HG03432 (cell line): ENCODE measurements at regions not wholly inside any gene's neighbourhood (a gene's known extent, or its start where the extent isn't known, plus 50 kb on each side); places are given as distances from the start of the nearest gene placed in this dataset.

ENCODE experiments used
- ATAC-seq: cut with Tn5 transposase; IDR thresholded peaks from one replicate; pipeline ENCODE4 v1.9.1; 2021; ENCODE audit warnings: mild to moderate bottlenecking, moderate library complexity; ENCODE audit not compliant: unreplicated experiment

DNA sequence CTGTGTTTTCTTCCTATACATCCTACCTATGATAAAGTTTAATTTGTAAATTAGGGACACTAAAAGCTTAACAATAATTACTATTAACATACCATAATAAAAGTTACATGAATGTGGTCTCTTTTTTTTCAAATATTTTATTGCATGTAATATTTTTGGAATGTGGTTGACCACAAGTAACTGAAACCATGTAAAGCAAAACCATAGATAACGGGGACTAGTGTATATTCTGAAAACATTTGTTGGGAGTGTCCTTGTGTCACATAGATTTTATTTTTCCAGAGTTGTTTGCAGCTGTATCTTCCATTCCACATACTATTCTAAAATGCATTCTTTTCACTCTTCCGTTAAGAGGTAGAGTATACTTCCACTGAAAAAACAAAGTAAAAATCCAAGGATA is 200.4 kb downstream of the KIF18A start:
- no peak for ATAC-seq

DNA sequence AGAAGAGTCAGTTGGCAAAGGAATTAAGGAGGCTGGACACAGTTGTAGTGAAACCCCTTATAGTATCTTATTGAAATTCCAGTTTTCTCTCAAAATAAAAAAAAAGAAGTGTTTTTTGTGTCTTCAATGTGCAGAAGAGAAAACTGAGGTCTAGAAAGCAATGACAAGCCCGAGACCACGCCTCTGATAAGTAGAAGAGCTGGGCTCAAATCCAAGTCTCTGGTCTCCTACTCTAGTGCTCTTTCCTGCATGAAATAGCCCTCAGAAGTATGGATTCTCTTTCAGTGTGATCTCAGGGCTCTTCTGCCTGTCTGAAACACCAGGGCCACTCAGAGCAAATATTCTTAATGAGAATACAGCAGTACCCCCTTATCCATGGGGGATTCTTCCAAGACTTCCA is 200.9 kb downstream of the KIF18A start:
- no peak for ATAC-seq

DNA sequence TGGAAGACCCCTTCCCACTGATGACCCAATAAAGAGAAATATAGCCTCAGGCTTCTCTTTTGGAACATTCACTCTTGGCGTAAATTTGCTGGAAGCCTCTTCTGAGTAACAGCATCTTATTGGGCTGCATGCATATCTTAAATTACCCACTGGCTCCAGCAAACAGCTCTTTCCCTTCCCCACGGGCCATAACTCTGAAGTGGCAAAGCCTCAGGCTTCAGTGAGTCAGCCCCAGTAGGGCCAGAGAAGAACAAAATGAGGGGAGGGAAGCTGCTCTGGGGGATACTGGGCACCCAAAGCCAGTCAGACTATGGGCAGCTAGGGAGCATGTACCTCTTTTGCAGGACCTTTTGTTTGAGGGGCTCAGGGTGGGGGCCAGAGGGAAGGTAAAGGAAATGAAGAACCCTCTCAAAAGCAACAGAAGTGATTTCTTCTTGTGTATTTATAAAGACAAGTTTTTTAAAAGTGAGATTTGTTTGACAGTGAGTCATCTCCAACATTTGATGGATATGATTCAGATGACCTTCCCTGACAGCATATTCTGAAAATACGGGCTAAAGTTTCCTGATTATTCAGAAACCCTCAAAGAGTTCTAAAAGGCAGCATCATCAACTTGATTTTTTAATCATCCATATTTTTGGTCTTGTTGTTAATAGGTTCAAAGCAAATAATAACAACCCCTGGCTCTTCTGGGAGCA is 203.4 kb downstream of the KIF18A start:
- ATAC-seq = no peak

DNA sequence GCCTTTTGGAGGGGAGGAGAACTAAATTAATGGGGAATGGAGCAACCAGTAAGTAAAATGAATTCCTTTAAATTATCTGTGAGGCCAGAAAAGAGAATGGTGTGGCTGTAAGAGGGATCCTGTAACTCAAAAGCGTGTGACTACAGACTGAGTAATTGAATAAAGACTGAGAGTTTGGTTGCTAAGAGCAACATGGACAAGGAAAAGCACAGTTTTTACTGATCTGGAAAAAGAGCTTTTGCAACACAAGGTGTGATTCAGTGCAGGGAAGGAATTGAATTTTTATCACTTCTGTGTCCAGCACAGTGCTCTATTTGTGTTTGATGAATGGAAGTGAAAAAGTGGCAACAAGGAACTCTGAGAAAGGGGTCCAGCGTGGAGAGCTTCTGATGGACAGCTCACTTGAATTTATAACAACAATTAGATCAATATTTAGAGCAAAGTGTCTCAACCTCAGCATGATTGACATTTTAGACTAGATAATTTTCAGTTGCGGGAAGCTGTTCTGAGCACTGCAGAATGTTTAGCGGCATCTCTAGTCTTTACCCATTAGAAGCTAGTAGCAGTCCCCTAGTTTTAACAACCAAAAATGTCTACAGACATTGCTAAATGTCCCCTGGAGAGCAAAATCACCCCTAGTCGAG is 202.8 kb upstream of the BDNF start:
- no peak for ATAC-seq

DNA sequence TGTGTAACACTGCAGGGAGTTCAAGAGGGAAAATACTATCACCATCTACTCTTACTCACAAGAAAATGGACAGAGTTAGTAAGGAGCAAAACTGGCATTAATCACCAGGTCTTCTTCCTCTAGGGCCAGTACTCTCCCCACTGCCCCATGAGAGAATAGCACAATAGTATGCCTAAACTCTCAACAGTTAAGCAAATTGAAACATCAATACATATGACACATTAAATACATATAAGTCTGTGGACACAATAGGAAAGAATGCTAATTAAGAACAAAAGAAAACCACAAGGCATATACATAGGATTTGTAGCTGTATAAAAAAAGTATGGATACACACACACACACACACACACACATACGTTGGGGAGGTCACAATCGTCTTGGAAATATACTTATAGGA is 197.9 kb upstream of the BDNF start:
- no peak for ATAC-seq

DNA sequence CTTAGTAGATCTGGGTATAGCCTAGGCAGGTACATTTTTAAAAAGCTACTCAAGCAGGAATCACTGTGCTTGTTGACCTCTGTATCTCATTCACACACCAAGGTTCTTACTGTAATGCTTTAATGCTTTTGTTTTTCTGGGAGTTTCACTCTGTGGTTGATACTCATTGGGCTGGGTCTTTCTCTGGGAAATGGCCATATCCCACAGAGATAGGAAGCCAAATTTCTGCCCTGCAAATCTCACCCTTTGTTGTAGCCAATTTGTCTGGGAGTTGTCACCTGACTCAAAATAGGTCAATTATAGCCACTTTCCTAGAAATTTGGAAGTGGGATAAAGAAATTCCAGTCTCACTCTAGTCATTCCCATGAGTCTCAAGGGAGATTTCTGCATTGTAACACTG is 195.8 kb upstream of the BDNF start:
- ATAC-seq = no peak

DNA sequence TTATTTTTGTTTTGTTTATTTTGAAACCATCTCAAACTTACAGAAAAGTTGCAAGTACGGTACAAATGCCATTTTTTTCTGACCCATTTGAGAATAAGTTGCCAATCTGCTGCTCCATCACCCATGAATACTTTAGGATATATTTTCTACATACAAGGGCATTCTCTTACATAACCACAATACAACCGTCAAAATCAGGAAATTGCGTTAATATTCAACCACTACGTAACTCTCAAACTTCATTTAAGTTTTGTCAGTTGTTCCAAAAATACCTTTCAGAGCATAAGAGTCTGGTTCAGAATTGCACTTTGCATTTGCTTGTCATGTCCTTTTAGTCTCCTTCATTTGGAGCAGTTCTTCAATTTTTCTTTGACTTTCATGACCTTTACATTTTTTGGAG is 194.3 kb upstream of the BDNF start:
- peak; percentile 71 for ATAC-seq

DNA sequence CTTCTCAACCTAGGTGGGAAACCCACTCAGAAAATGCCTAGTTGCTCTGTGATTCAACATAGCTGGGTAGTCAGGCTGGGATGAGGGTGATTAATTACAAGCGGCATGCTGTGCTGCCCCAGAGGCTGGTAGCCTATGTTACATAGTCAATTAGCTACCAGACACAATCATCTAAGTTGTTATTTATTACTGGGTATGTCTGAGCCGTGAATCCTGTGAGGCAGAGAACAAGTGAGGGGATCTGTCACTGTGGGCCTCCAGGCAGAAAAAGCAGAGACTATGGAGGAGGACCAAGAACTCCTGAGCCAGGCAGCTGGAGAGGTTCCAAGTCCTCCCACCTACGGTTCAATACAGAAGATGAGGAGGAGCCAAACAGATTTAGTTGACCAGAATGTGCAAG is 186.6 kb upstream of the BDNF start:
- no peak for ATAC-seq

DNA sequence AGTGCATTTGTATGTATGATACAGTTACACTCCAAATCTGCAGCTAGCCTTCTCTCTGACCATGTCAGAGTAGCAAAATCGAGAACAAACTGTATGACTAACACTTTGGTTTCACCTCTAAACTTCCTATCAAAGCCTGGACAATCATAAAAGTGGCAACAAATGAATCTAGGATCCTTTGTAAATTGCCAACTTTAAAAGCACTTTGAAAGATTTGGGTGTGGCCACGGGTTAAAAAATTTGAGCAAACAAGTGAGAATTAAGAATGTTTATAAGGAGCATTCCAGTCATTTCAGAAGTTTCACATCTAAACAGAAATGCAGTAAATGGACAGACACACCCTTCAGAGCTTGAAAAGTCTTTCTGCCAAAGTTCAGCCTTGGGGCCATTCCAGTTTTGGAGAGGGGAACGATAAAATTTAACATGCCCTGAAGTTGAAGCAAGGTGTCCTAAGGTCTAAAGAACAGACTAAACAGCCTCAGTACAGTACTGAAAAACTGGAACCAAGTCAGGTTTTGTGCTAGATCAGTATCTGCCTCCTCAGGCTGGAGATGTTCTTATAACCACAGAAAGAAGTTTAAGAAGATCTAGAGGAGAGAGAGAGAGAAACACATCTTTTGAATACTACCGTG is 181.9 kb upstream of the BDNF start:
- ATAC-seq = peak; percentile 80

DNA sequence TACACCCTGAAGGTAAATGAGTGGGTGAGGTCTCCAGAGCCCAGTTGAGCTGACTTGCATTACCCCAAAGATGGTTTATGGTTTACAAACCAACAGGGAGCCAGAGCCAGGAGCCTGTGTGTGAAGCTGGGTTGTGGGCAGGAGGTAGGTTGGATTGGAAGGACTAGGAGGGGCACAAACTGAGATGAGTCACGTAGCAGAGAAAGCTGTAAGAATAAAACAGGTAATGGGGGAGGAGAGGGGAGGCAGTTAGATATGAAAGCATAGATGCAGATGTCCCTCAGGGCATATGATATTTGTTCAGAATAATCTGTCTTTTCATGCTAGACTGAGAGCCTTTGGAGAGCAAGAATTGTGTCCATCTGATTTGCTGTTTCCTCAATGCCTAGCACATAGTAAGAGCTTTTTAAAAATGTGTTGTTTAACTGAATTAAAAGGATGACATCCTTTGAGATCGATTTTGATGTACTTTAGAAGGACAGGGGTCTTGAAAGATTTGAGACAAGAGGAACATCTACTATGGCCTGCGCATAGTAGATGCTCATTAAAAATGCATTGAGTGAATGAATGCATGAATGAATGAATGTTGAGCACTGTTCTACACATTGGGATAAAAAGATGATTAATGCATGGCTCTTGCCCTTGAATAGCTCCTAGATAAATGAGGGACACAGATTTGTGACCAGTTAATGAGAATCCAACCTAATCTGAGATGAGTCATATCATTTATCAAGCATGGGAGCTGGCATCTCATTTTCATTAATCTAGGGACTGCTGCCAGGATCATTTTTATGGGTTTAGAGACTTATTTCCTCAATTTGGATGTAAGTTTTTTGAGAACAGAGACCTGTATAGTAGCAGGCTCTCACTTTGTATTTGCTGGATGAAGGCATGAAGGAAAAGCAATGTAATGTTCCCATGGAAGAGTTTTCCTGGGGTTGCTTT is 175.8 kb upstream of the BDNF start:
- no peak for ATAC-seq

DNA sequence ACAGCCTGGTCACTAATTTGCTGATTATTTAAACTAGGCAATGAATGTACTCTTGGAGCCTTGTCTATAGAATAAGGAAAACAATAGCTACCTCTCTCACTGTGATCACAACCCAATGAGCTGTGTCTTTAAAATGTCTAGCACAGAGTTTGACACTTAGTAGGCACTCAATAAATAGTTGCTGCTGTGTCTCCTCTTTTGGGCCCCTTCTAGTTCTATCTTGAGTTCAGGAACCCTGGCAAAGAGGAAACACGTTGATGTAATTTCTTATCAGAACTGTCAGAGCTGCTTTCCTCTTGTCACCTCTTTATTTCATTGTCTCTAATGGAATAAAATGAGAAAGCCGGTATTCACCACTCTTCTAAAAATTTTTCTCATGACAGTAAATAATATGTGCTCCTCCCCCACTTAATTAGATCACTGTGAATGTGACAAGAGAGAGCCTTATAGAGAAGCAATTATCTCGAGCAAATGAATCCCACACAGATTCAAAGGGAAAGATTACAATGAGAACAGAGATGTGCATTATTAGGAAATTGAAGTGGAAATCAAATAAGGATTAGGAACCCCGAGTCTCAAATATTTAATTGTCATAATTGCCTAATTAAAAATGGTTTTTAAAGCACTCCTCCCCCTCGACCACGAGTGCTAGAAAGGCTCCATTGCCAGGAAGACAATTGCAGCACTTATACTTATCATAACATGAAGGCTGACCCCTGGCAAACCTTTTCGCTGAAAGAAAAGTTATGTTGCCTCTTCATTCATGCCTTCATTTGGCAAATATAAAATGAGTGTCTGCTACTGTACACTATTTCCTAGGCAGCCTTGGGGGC is 175.0 kb upstream of the BDNF start:
- no peak for ATAC-seq

DNA sequence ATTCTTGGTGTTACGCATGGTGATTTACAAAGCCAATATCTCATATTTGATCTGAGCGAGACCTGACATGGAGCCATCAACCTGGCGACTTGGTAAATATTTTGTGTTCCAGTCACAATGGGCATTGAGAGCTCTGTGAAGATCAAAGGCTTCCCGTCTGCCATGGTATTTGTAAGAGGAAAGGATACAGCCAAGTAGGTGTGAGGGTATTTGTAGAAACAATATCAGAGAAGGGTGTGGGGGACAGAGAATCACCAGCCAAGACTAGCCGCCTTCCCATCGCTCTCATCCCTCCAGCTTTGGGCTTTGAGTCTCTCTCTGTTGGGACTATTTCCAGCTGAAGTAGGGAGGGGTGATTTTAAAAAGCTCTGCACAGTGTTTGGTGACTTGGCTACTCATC is 173.4 kb upstream of the BDNF start:
- no peak for ATAC-seq

DNA sequence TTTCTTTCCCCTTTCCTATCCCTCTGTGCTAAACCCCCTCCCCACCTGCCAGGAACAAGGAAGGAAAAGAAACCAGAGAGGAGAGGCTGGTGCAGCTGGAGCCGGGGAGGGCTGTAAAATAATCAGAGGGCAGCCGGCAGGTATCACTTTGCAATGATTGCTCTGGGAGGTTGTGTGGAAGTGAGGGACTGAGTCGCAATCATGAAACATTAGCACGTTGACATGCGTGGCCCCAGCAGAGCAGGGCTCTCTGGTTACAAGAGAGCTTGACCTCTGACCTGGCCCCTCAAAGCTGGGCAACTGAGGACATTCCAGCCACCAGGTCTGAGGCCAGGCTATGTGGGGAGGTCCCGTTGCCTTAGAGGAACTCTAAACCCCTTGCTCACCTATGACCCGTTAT is 170.8 kb upstream of the BDNF start:
- ATAC-seq = no peak

DNA sequence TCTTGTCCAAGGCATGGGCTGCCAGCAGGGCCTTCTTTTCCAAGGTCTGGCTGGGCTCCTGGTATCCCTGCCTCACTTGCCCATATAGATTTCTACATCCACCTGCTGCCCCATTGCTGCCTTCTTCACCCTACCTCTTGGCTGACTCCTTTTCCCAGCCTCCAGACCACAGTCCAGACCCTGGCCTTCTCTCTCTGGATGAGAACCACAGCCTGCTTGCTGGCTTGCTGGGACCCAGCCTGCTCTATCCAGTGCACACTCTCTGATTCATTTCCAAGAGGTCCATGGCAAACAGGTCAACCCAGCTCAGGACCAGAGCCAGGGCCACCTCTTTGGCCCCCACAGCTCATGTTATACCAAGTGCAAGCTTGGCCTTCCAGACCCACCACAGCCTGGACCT is 169.4 kb upstream of the BDNF start:
- ATAC-seq = no peak

DNA sequence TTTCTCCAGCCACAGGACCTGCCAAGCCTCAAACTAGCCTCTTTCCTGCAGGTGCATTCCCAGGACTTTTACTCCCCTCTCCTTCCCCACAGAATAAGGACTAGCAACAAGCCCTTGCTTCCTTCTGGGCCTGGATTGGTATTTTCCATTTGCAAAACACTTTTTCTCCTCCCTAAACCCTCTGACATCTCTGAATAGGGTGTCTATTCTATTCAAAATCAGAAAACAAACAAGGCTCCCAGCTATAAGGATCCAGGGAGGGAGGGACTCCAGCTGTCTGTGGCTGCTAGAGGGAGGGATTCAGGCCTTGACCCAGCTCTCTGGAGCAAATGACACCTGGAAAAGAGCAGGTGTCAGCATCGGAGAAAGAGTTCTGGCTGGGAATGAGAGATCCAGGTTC is 168.5 kb upstream of the BDNF start:
- no peak for ATAC-seq

DNA sequence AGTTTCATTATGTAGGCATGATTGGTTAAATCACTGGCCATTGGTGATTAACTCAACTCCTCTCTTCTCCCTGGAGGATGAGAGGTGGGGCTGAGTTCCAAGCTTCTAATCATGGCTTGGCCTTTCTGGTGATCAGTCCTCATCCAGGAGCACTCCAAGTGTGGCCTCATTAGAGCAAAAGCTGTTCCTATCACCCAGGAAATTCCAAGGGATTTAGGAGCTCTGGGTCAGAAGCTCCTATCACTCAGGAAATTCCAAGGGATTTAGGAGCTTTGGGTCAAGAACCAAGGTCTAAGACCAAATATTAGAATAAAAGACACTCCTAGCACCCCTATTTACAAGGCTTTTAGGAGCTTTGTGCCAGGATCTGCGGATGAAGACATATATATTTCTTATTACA is 168.0 kb upstream of the BDNF start:
- no peak for ATAC-seq

DNA sequence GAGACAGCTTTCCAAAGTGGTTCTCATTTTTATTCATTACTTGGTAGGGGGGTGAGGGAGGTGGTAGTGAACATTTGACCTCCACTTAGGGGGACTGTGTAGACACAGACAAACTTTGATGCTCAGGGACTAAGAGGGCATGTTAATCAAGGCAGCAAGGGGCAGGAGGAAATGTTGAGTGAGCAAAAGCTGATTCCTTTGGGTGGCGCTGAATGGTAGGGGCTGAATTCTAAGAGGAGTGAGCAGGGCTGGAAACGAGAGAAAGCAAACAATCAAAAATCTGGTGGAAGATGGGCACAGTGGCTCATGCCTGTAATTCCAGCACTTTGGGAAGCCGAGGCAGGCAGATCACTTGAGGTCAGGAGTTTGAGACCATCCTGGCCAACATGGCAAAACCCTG is 164.8 kb upstream of the BDNF start:
- no peak for ATAC-seq

DNA sequence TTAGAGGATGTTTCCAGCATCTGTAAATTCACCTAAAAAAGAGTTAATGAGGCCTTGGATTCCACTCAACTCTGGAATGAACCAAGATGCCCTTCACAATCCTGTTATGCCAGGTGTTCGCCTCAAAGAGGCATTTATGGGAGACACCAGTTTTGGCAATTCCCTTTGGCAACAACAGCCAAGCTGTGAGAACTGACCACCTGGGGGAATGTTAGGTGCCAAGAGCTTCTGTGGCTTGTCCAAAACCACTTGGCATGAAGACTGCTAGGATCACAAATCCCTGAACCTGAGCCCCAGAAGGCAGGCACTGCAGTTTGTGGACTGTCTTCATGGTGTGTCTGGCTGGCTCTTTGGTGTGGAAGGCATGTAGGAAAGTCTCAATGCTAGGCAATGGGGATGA is 164.4 kb upstream of the BDNF start:
- ATAC-seq = no peak

DNA sequence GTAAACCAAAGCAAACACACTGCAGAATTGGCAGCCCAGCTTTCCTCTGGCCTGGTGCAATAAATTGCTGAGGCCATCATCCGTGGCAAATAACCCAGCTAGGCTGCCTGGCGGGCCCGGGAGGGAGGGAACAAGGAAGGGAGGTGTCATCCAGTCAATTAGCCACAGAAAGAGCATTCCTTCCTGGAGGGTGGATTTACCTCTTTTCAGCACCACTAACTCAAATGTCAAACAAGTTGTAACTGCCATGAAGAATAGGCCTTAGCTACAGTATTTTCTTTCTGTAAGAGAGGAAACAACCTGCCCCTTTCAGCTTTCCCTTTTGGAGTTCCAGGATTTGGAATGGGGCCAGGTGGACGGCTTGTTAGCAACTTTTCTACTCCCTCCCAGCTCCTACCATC is 163.8 kb upstream of the BDNF start:
- ATAC-seq = no peak

DNA sequence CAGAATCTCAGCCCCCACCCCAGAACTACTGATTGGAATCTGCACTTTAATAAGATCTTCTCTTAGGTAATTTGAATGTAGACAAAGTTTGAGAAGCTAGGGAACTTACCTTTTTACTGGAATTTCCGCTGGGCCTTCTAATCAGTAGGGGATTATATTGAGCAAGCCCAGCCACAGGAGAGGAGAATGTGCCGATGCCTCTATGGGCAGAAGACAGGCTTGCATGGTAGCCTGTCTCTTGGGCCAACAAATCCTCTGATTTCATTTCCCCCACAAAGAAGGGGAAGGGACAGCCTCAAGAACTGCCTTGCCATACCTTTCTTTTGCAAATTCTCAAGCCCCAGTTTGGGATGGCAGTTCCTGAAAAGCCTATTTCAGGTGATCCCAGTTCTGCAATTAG is 163.4 kb upstream of the BDNF start:
- ATAC-seq = no peak
